Adrenal gland (tissue), 9 donors: ENCODE measurements at regions not wholly inside any gene's neighbourhood (a gene's known extent, or its start where the extent isn't known, plus 50 kb on each side); places are given as distances from the start of the nearest gene placed in this dataset.

Experiments
- DNase-seq, 7 donors: peaks; one replicate each; pipeline ENCODE4 v3.0.0-alpha.2; 2019 to 2020
- H3K27ac ChIP-seq, 5 donors: fragments of 200-600 bp; sonication (generic) in 4 of 5; 1 replicate in 3 of 5; 2 replicates in 2 of 5; pipeline versions ENCODE4 v1.5.1 to v1.8.0; 2016 to 2020; ENCODE audit warnings: mild to moderate bottlenecking in 1 of 5
- H3K27me3 ChIP-seq: fragments of 200-600 bp; 2 replicates; pipeline ENCODE4 v1.8.0; 2021
- H3K36me3 ChIP-seq, 2 donors: fragments of 200-600 bp; replicated peaks in 1 of 2; 1 replicate in 1 of 2; 2 replicates in 1 of 2; pipeline versions ENCODE4 v1.5.1 to v1.8.0; 2018 to 2022
- H3K4me1 ChIP-seq, 2 donors: fragments of 200-600 bp; replicated peaks in 1 of 2; 1 replicate in 1 of 2; 2 replicates in 1 of 2; pipeline versions ENCODE4 v1.5.1 to v1.8.0; 2018 to 2021
- H3K4me3 ChIP-seq, 4 donors: fragments of 200-600 bp; sonication (generic) in 3 of 4; one replicate each; pipeline ENCODE4 v1.5.1; 2016 to 2018
- H3K9me3 ChIP-seq, 3 donors: fragments of 200-600 bp; sonication (generic) in 1 of 3; replicated peaks in 1 of 3; 1 replicate in 2 of 3; 2 replicates in 1 of 3; pipeline versions ENCODE4 v1.5.1 to v1.8.0; 2016 to 2021
- CTCF ChIP-seq, 6 experiments: fragments of 450-650 bp in 4 of 6; fragments of 200-600 bp in 2 of 6; sonication (generic) in 1 of 6; IDR thresholded peaks; 1 replicate in 5 of 6; 2 replicates in 1 of 6; pipeline versions ENCODE4 v1.5.1 to v1.8.0; 2016 to 2021; ENCODE audit warnings: antibody characterized with exemption in 6 of 6, mild to moderate bottlenecking in 2 of 6, moderate library complexity in 1 of 6
- POLR2A ChIP-seq, 2 donors: fragments of 450-650 bp; IDR thresholded peaks; one replicate each; pipeline ENCODE4 v1.6.1; 2017; ENCODE audit warnings: antibody characterized with exemption in 2 of 2, mild to moderate bottlenecking in 2 of 2, moderate library complexity in 1 of 2
- WGBS, 4 donors: extraction: QIAGEN DNeasy Blood & Tissue Kit in 2 of 4; methylation state at CpG; one replicate each; pipeline versions ENCODE4 v1.1.5 to v1.1.7; 2013 to 2017; 5-methylcytosine and 5-hydroxymethylcytosine counted together
- intact Hi-C, 2 donors: fragments of 100-400 bp; cut with DNase I; formaldehyde crosslinking; loops; one replicate each; pipeline versions ENCODE4 v1.14.1 to v1.15.0; 2022 to 2023
- donor health status: healthy with polysubstance abuse.
- donor health status: Bipolar disorder and iron deficiency.
- donor health status: DM: yes; HTN: yes; CAD: no.
- donor health status: DM: no; HTN: no; CAD: no.
- donor health status: DM: no; HTN: no; CAD: no.

DNA sequence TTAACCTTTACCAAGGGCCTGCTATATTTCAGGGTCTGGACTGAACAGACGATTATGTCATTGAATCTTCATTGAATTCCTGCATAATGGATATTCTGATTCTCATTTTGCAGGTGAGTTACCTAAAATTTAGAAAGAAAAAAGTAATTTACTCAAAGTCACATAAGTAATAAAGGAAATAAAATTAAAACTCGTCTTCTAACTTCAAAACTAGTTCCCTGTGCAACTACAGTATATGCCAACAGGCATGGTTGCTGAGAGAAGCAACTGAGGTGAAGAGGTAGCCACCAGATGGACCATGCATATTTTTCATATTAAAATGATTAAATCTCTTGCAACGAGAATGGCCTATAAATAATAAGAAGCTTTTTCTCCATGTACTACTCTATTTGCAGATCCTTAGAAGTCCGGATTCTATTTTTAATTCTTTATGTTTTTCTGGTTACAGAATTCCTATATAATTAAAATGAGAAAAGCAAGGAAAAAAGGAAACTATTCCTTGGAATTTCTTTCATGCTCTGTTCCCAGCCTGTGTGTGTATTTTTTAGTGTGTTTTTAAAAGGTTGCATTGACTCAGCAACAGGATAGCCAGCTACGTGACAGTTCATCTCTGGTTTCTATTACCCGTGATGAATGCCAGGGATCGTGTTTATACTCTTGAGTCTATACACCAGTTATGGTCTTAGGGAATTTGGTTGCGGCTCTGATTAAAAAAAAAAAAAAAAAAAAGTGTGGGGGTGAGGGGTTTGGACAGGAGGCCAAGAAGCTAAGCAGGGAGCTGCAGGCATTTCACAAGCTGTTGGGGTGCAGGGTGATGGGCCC is 186.8 kb downstream of the ETS1 start:
- TF ChIP-seq CTCF (IDR thresholded peaks at IDR 0.05) (no peak), POLR2A (IDR thresholded peaks at IDR 0.05) (no peak)
- DNase-seq, result no peak
- 83 to 87% (median 84%) methylated on average over 8 of the region's 8 CpGs for WGBS, 4 donors
- Histone ChIP-seq H3K36me3 (no peaks in the 10 kb centered on the region), H3K27ac (no peak overlapping the region), H3K4me3 (no peak overlapping the region), H3K4me1 (peaks cover 0 to 5% of the 10 kb centered on the region in 2 donors), H3K27me3 (no peaks in the 10 kb centered on the region), H3K9me3 (no peaks in the 10 kb centered on the region)
- intact Hi-C loops, result no loop called here

GRCh38 chr11:128399251-128400121 is 187.9 kb downstream of the ETS1 start:
- no peaks in the 10 kb centered on the region for H3K27me3 ChIP-seq
- no peak for DNase-seq
- intact Hi-C loops, result no loop called here
- 76 to 81% (median 78%) methylated on average over 7 of the region's 7 CpGs for WGBS, 4 donors
- no peak overlapping the region for H3K4me3 ChIP-seq
- H3K36me3 ChIP-seq, result no peaks in the 10 kb centered on the region
- H3K9me3 ChIP-seq, result no peaks in the 10 kb centered on the region
- TF ChIP-seq CTCF (IDR thresholded peaks at IDR 0.05), result no peak
- no peak for TF ChIP-seq POLR2A (IDR thresholded peaks at IDR 0.05)
- H3K4me1 ChIP-seq, result peaks cover 0 to 2% of the 10 kb centered on the region in 2 donors
- H3K27ac ChIP-seq, result no peak overlapping the region

GRCh38 chr11:128398517-128399250 is 188.7 kb downstream of the ETS1 start:
- no peak for DNase-seq
- intact Hi-C loops, result no loop called here
- TF ChIP-seq POLR2A (IDR thresholded peaks at IDR 0.05) (no peak), CTCF (IDR thresholded peaks at IDR 0.05) (no peak)
- Histone ChIP-seq H3K27me3 (no peaks in the 10 kb centered on the region), H3K9me3 (no peaks in the 10 kb centered on the region), H3K27ac (no peak overlapping the region), H3K4me1 (peaks cover 0 to 8% of the 10 kb centered on the region in 2 donors), H3K36me3 (no peaks in the 10 kb centered on the region), H3K4me3 (no peak overlapping the region)
- 85 to 91% (median 88%) methylated on average over 2 of the region's 2 CpGs for WGBS, 4 donors

DNA sequence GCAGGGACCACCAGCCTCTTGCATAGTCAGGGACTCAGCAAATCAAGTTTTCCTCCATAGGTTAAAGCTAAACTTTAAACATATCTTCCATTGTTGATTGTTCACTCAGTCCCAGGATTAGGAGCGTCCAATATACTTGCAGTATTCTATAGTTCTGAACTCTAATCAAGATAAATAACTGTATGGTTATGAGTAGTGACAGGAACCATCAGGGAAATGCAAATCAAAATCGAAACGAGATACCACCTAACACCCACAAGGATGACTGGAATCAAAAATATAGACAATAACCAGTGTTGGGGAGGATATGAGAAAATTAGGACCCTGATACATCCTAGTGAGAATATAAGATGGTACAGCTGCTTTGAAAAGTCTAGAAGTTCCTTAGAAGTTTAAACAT is 190.0 kb downstream of the ETS1 start:
- intact Hi-C loops, result no loop called here
- Histone ChIP-seq H3K27ac (no peak overlapping the region), H3K27me3 (no peaks in the 10 kb centered on the region), H3K4me1 (peaks cover 0 to 8% of the 10 kb centered on the region in 2 donors), H3K9me3 (no peaks in the 10 kb centered on the region), H3K4me3 (no peak overlapping the region), H3K36me3 (no peaks in the 10 kb centered on the region)
- DNase-seq, result no peak
- 80 to 96% (median 81%) methylated on average over 3 of the region's 3 CpGs for WGBS, 4 donors
- TF ChIP-seq POLR2A (IDR thresholded peaks at IDR 0.05), result no peak
- TF ChIP-seq CTCF (IDR thresholded peaks at IDR 0.05), result no peak
